D721Med (cell line): ENCODE measurements at regions not wholly inside any gene's neighbourhood (a gene's known extent, or its start where the extent isn't known, plus 50 kb on each side); places are given as distances from the start of the nearest gene placed in this dataset.

ENCODE experiments used
- DNase-seq: peaks from one replicate; pipeline ENCODE4 v3.0.0; 2011; ENCODE audit warnings: low spot score; ENCODE audit not compliant: insufficient read length
- FAIRE-seq: peaks from 2 replicates; lab custom pipeline; 2011; peaks lifted over from hg19 to GRCh38; lab: Jason Lieb, UNC
- CTCF ChIP-seq: IDR thresholded peaks from 2 replicates; pipeline ENCODE4 v1.5.1; 2012; ENCODE audit warnings: mild to moderate bottlenecking, control low read depth; ENCODE audit not compliant: insufficient read depth; ENCODE audit errors: missing control alignments

- no peak for DNase-seq
Observed at GRCh38 chr15:96849271-96849900, 518.9 kb downstream of the NR2F2 start.

GRCh38 chr15:96851613-96852012, 521.1 kb downstream of the NR2F2 start:
- no peak for DNase-seq
- no peak for FAIRE-seq
- TF ChIP-seq CTCF = no peak

More at GRCh38 chr15:96849271-96849900, 518.9 kb downstream of the NR2F2 start:
- TF ChIP-seq CTCF = no peak
- no peak for FAIRE-seq

- FAIRE-seq = no peak
- no peak for TF ChIP-seq CTCF
- no peak for DNase-seq
Observed at GRCh38 chr15:96858694-96859093, 528.2 kb downstream of the NR2F2 start.

GRCh38 chr15:96860741-96861140, 530.2 kb downstream of the NR2F2 start:
- DNase-seq (no peak), FAIRE-seq (no peak)
- TF ChIP-seq CTCF = no peak

GRCh38 chr15:96867992-96868391, 537.5 kb downstream of the NR2F2 start:
- DNase-seq = no peak
- FAIRE-seq = no peak
- no peak for TF ChIP-seq CTCF

- no peak for FAIRE-seq
- no peak for TF ChIP-seq CTCF
- no peak for DNase-seq
Observed at GRCh38 chr15:96869122-96869521, 538.6 kb downstream of the NR2F2 start.

GRCh38 chr15:96869790-96870189, 539.3 kb downstream of the NR2F2 start:
- DNase-seq (no peak), FAIRE-seq (no peak)
- TF ChIP-seq CTCF = no peak
